Motor neuron (in vitro differentiated cells): ENCODE measurements at regions not wholly inside any gene's neighbourhood (a gene's known extent, or its start where the extent isn't known, plus 50 kb on each side); places are given as distances from the start of the nearest gene placed in this dataset.
"Not testable (repeated sequence)": the region's sequence is repeated elsewhere in the genome, so short reads cannot be mapped to it uniquely, and the experiment has no call there.

Source experiments
- ATAC-seq, 8 experiments: fragments of 200-7000 bp; cut with Tn5 transposase; replicated peaks in 6 of 8; 2 replicates each; pipeline ENCODE4 v1.8.0; 2021; ENCODE audit warnings: mild to moderate bottlenecking in 8 of 8, moderate library complexity in 8 of 8
- H3K27ac ChIP-seq, 2 donors: fragments of 250-450 bp; sonication (Bioruptor Pico); 2 replicates each; pipeline ENCODE4 v1.9.0; 2021; ENCODE audit warnings: antibody characterized with exemption in 2 of 2, mild to moderate bottlenecking in 2 of 2, moderate library complexity in 1 of 2
- H3K4me1 ChIP-seq, 2 donors: fragments of 250-450 bp; sonication (Bioruptor Pico); replicated peaks in 1 of 2; 2 replicates each; pipeline ENCODE4 v1.6.1; 2021; ENCODE audit warnings: antibody characterized with exemption in 2 of 2, mild to moderate bottlenecking in 2 of 2, moderate library complexity in 1 of 2
- H3K4me3 ChIP-seq, 5 donors: fragments of 250-450 bp; sonication (Bioruptor Pico); 2 replicates each; pipeline ENCODE4 v1.9.0; 2021; ENCODE audit warnings: antibody characterized with exemption in 5 of 5, mild to moderate bottlenecking in 5 of 5, moderate library complexity in 4 of 5
- WGBS, 10 experiments: fragments of 450-650 bp; shearing (Covaris generic); methylation state at CpG; one replicate each; pipeline ENCODE4 v1.0.0; 2022; 5-methylcytosine and 5-hydroxymethylcytosine counted together
- in situ Hi-C, 9 experiments: fragments of 400-800 bp; cut with MboI; loops; one replicate each; pipeline ENCODE4 v1.15.0; 2021; ENCODE audit warnings: low sequenced_read_pairs in 9 of 9, low pct_unique_long_range_greater_than_20kb in 2 of 9; ENCODE audit not compliant: unreplicated experiment in 9 of 9

DNA sequence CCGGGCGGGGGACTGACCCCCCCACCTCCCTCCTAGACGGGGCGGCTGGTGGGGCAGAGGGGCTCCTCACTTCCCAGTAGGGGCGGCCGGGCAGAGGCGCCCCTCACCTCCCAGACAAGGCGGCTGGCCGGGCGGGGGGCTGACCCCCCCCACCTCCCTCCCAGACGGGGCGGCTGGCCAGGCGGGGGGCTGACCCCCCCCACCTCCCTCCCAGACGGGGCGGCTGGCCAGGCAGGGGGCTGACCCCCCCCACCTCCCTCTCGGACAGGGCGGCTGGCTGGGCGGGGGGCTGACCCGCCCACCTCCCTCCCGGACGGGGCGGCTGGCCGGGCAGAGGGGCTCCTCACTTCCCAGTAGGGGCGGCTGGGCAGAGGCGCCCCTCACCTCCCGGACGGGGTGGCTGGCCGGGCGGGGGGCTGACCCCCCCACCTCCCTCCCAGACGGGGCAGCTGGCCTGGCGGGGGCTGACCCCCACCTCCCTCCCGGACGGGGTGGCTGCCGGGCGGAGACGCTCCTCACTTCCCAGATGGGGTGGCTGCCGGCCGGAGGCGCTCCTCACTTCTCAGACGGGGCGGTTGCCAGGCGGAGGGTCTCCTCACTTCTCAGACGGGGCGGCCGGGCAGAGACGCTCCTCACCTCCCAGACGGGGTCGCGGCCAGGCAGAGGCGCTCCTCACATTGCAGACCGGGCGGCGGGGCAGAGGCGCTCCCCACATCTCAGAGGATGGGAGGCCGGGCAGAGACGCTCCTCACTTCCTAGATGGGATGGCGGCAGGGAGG lies 71.4 kb upstream of the LRPPRC start:
- H3K4me1 ChIP-seq, H3K4me3 ChIP-seq, in situ Hi-C loops, ATAC-seq, H3K27ac ChIP-seq: not testable (repeated sequence)
- WGBS, 10 experiments, result no CpG with 5 or more reads among the region's 57 CpGs

- ATAC-seq, H3K27ac ChIP-seq, in situ Hi-C loops, H3K4me3 ChIP-seq, H3K4me1 ChIP-seq: not testable (repeated sequence)
- WGBS, 10 experiments, result 95% methylated on average over 4 of the region's 22 CpGs; no CpG with 5 or more reads in 9 of the 10 experiments
These were observed 72.0 kb upstream of the LRPPRC start for GRCh38 chr2:44067791-44068181.

DNA sequence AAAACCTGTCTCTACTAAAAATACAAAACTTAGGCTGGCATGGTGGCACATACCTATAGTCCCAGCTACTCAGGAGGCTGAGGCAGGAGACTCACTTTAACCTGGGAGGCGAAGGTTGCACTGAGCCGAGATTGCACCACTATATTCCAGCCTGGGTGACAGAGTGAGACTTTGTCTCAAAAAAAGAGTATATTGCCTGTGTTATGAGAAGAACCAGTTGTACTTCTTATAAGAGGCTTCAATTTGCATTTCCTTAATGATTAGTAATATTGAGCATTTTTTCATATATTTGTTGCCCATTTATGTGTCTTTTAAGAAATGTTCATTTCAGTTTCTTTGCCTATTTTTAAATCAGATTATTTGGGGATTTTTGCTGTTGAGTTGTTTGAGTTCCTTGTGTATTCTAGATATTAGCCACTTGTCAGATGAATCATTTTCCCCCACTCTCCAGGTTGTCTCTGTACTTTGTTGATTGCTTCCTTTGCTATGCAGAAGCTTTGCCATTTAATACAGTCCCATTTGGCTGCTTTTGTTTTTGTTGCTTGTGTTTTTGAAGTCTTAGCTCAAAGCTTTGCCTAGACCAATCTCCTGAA lies 75.8 kb upstream of the LRPPRC start:
- Histone ChIP-seq H3K27ac (no peak overlapping the region), H3K4me3 (no peak overlapping the region), H3K4me1 (no peaks in the 10 kb centered on the region)
- in situ Hi-C loops, result no loop called here
- WGBS, 10 experiments, result 42 to 80% (median 65%) methylated on average over 2 of the region's 2 CpGs; no CpG with 5 or more reads in 7 of the 10 experiments
- ATAC-seq, result no peak

- H3K4me1 ChIP-seq, ATAC-seq, H3K27ac ChIP-seq, H3K4me3 ChIP-seq, in situ Hi-C loops: not testable (repeated sequence)
- WGBS, 10 experiments, result 0 to 100% (median 78%) methylated on average over 1 to 3 of the region's 3 CpGs; no CpG with 5 or more reads in 1 of the 10 experiments
These were observed 77.9 kb upstream of the LRPPRC start for GRCh38 chr2:44073667-44074066.

- not testable (repeated sequence) for H3K4me3 ChIP-seq, H3K4me1 ChIP-seq, H3K27ac ChIP-seq, ATAC-seq
- 81 to 100% (median 89%) methylated on average over 2 to 9 of the region's 10 CpGs; no CpG with 5 or more reads in 1 of the 10 experiments for WGBS, 10 experiments
- in situ Hi-C loops, result loop anchor here in 1 of 9 experiments (25.0 kb wide), 1 partner anchor 213 kb away; the partner anchor contains the start of gene SLC3A1
These were observed 79.0 kb upstream of the LRPPRC start for GRCh38 chr2:44074795-44075194.

DNA sequence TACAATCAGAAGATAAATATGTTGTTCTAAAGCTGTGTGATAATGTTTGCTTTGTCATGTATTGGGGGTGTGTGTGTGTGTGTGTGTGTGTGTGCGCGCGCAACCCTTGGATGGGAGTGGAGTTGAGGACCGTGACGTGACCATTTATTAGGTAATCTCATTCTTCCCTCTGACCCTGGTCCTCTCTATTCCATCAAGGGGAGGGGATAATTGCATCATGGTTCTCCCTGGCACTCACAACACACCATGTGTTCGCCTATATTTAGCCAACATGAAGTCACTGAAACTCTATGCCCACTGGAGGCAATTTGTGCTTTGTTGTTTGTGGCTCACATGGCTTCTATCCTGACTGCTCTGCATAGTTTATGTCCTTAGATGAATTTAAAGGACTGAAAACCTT lies 79.8 kb upstream of the LRPPRC start:
- no peak overlapping the region for H3K27ac ChIP-seq
- no peak overlapping the region for H3K4me3 ChIP-seq
- H3K4me1 ChIP-seq, result no peaks in the 10 kb centered on the region
- 14 to 92% (median 80%) methylated on average over 1 to 6 of the region's 6 CpGs; no CpG with 5 or more reads in 3 of the 10 experiments for WGBS, 10 experiments
- in situ Hi-C loops, result loop anchor here in 1 of 9 experiments (25.0 kb wide), 1 partner anchor 212 kb away; the partner anchor contains the start of gene SLC3A1
- peak in 7 of 8 experiments; percentile 61 to 82 (median 78) for ATAC-seq

- Histone ChIP-seq H3K4me3 (no peak overlapping the region), H3K27ac (no peak overlapping the region), H3K4me1 (no peaks in the 10 kb centered on the region)
- in situ Hi-C loops, result loop anchor here in 1 of 9 experiments (25.0 kb wide), 1 partner anchor 209 kb away; the partner anchor contains the start of gene SLC3A1
- WGBS, 10 experiments, result 63 to 100% (median 88%) methylated on average over 1 to 4 of the region's 4 CpGs; no CpG with 5 or more reads in 1 of the 10 experiments
- ATAC-seq, result no peak
These were observed 82.2 kb upstream of the LRPPRC start for GRCh38 chr2:44077942-44078511.

DNA sequence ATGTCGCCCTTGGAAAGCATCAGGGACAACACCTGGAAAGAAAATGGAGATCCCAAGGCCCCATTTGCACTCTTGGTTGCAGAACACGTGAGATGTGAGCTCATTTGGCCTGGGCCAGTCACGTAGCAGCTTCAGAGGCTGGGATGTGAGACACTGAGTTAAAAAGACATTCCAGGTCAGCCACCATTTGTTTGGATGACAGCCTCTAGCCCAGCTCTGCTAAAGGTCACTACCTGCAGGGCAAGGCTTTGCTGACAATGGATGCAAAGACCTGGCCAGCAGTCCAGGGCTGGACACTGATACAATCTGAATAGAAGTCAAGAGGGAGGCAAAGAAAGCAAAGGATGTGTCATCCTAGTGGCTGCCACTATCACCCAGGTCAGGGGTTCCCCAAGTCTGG lies 83.9 kb upstream of the LRPPRC start:
- ATAC-seq, result no peak
- no peak overlapping the region for H3K4me3 ChIP-seq
- 0 to 100% (median 64%) methylated on average over 1 to 2 of the region's 3 CpGs; no CpG with 5 or more reads in 6 of the 10 experiments for WGBS, 10 experiments
- no peak overlapping the region for H3K27ac ChIP-seq
- in situ Hi-C loops, result loop anchor here in 1 of 9 experiments (25.0 kb wide), 1 partner anchor 208 kb away; the partner anchor contains the start of gene SLC3A1
- no peaks in the 10 kb centered on the region for H3K4me1 ChIP-seq

DNA sequence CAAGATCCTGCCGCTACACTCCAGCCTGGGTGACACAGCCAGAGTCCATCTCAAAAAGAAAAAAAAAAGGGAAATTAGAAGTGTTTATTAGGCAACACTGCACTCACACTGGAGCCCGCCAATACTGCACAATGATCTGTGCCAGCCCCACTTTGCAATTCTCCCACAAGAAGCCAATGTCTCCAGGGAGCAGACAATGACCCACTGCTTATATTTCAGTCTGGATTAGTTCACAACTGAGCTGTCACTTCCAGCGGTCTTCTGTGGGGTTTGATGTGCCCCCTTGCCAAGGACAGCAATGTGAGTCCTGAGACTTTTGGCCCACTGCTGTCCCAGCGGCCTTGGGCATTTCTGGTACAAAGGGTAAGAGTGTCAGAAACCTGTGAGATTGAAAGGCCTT lies 85.6 kb upstream of the PPM1B start:
- ATAC-seq, result no peak
- no peak overlapping the region for H3K4me3 ChIP-seq
- H3K4me1 ChIP-seq, result peaks cover 2 to 9% of the 10 kb centered on the region in 2 donors
- WGBS, 10 experiments, result 71 to 100% (median 86%) methylated on average over 1 to 2 of the region's 4 CpGs; no CpG with 5 or more reads in 3 of the 10 experiments
- in situ Hi-C loops, result loop anchor here in 1 of 9 experiments (25.0 kb wide), 1 partner anchor 204 kb away; the partner anchor contains the start of gene SLC3A1
- no peak overlapping the region for H3K27ac ChIP-seq

DNA sequence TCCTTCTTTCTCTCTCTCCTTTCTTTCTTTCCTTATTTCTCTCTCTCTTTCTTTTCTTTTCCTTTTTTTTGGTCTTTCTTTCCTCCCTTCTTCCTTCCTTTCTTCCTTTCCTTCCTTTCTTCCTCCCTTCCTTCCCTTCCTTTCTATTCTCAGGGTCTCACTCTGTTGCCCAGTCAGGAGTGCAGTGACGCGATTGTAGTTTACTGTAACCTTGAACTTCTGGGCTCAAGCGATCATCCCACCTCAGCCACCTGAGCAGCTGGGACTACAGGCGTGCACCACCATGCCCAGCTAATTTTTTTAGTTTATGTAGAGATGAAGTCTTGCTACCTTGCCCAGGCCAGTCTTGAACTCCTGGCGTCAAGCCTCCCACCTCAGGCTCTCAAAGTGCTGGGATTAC lies 83.8 kb upstream of the PPM1B start:
- no peak overlapping the region for H3K27ac ChIP-seq
- WGBS, 10 experiments, result 80 to 100% (median 93%) methylated on average over 3 to 5 of the region's 5 CpGs; no CpG with 5 or more reads in 1 of the 10 experiments
- H3K4me1 ChIP-seq, result peaks cover 2 to 9% of the 10 kb centered on the region in 2 donors
- H3K4me3 ChIP-seq, result no peak overlapping the region
- no peak for ATAC-seq
- in situ Hi-C loops, result loop anchor here in 1 of 9 experiments (25.0 kb wide), 1 partner anchor 202 kb away; the partner anchor contains the start of gene SLC3A1

DNA sequence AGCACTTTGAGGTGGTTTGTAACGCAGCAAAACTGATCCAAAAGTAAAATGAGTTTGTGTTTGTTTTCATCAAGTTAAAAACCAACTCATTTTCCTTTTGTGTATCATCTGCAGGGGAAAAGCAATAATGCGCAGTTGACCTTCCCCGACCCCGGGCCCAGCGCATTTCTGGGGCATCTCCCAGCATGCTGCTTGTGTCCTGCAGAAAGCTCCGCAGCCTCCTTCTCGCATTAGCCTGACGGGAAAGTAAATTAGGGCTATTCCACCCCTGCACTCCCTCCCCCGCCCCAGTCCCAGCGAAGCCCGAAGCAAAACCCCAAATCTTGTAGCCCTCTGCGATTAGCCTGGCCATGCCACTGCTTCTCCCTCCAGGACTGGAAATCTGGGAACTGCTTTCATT lies 82.0 kb upstream of the PPM1B start:
- no peak overlapping the region for H3K27ac ChIP-seq
- in situ Hi-C loops, result loop anchor here in 1 of 9 experiments (25.0 kb wide), 1 partner anchor 201 kb away; the partner anchor contains the start of gene SLC3A1
- no peak overlapping the region for H3K4me3 ChIP-seq
- WGBS, 10 experiments, result 37 to 100% (median 50%) methylated on average over 1 to 7 of the region's 12 CpGs; no CpG with 5 or more reads in 5 of the 10 experiments
- peaks cover 2 to 9% of the 10 kb centered on the region in 2 donors for H3K4me1 ChIP-seq
- ATAC-seq, result no peak

- Histone ChIP-seq H3K27ac (no peak overlapping the region), H3K4me1 (peaks cover 2 to 9% of the 10 kb centered on the region in 2 donors), H3K4me3 (peak overlapping the region; percentile 19 to 27 (median 24))
- WGBS, 10 experiments, result 0 to 52% (median 19%) methylated on average over 3 to 18 of the region's 29 CpGs; no CpG with 5 or more reads in 3 of the 10 experiments
- ATAC-seq, result peak; percentile 94 to 99 (median 96)
- in situ Hi-C loops, result loop anchor here in 1 of 9 experiments (25.0 kb wide), 1 partner anchor 200 kb away; the partner anchor contains the start of gene SLC3A1
These were observed 81.5 kb upstream of the PPM1B start for GRCh38 chr2:44087036-44087713.
